H1 (cell line): ENCODE measurements at regions not wholly inside any gene's neighbourhood (a gene's known extent, or its start where the extent isn't known, plus 50 kb on each side); places are given as distances from the start of the nearest gene placed in this dataset.

Experiments
- GTF2F1 ChIP-seq: IDR thresholded peaks from 2 replicates; pipeline ENCODE4 v1.6.1; 2012; ENCODE audit warnings: low read depth, low read length, improper control_type of control experiment, borderline replicate concordance
- PHF8 ChIP-seq: fragments of 200-600 bp; sonication (generic); conservative IDR thresholded peaks from 2 replicates; pipeline ENCODE4 v1.7.1; 2012; ENCODE audit warnings: low read depth, mild to moderate bottlenecking, inconsistent platforms, low read length, moderate library complexity
- RAD21 ChIP-seq, 2 experiments: IDR thresholded peaks in 1 of 2; conservative IDR thresholded peaks in 1 of 2; 2 replicates each; pipeline ENCODE4 v1.6.1; 2011; ENCODE audit warnings: low read depth in 2 of 2, low read length in 2 of 2, improper control_type of control experiment in 1 of 2, inconsistent platforms in 1 of 2, mild to moderate bottlenecking in 1 of 2, moderate library complexity in 1 of 2
- SP1 ChIP-seq: IDR thresholded peaks from 2 replicates; pipeline ENCODE4 v1.6.1; 2011; ENCODE audit warnings: low read depth, low read length
- TF ChIP-seq, protein P1 (sequence below), 3 experiments: IDR thresholded peaks; 1 replicate in 2 of 3; 2 replicates in 1 of 3; pipeline versions ENCODE4 v1.5.1 to v1.6.1; 2011; ENCODE audit warnings: low read length in 3 of 3, mild to moderate bottlenecking in 3 of 3, inconsistent platforms in 2 of 3, low read depth in 1 of 3, moderate library complexity in 1 of 3; ENCODE audit not compliant: insufficient read depth in 1 of 3; ENCODE audit errors: control extremely low read depth in 1 of 3

- TF ChIP-seq GTF2F1 (no peak), RAD21 (IDR thresholded peaks at IDR 0.05 in 1 of 2, conservative IDR thresholded peaks at IDR 0.05 in 1 of 2; ENCODE audit: low read depth in 2 of 2, low read length in 2 of 2) (no peak), PHF8 (no peak), SP1 (no peak)
- TF ChIP-seq, protein P1, sequence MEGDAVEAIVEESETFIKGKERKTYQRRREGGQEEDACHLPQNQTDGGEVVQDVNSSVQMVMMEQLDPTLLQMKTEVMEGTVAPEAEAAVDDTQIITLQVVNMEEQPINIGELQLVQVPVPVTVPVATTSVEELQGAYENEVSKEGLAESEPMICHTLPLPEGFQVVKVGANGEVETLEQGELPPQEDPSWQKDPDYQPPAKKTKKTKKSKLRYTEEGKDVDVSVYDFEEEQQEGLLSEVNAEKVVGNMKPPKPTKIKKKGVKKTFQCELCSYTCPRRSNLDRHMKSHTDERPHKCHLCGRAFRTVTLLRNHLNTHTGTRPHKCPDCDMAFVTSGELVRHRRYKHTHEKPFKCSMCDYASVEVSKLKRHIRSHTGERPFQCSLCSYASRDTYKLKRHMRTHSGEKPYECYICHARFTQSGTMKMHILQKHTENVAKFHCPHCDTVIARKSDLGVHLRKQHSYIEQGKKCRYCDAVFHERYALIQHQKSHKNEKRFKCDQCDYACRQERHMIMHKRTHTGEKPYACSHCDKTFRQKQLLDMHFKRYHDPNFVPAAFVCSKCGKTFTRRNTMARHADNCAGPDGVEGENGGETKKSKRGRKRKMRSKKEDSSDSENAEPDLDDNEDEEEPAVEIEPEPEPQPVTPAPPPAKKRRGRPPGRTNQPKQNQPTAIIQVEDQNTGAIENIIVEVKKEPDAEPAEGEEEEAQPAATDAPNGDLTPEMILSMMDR (IDR thresholded peaks at IDR 0.05; ENCODE audit: control extremely low read depth in 1 of 3, insufficient read depth in 1 of 3, low read depth in 1 of 3, low read length in 3 of 3), result no peak
These were observed 81.8 kb upstream of the GJB6 start for GRCh38 chr13:20313896-20314295.
